ENCODE measurements at regions not wholly inside any gene's neighbourhood (a gene's known extent, or its start where the extent isn't known, plus 50 kb on each side); places are given as distances from the start of the nearest gene placed in this dataset.

DNA sequence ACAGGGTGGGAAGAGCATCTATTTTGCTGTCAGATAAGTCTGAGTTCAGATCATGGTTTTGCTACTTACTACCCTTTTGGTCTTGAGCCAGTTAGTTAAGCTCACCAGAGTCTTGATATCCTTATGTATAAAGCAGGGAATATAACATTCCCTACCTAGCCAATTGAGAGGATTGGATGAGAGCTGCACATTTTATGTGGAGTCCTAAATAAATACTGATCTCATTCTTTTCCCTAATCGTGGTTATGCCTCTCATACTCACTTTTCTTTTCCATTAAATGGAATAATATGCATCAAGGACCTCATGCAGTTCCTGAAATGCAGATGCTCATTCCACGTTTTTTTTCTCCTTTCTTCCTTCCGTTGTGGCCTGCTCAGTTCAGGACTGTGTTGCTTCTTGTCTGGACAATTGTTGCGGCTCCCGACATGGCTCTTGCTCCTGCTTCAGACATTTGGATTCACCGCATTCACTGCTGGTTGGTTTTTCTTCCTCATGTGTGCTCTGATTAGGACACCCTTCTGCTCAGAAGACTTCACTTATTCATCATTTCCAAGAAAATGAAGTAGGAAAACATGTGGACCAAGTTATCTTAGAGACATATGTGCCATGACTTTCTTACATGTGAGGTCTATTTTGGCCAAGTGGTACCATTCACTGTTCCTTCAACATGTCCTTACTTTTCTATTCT is 90.2 kb downstream of the NFKBIZ start:
- H3K36me3 Mint-ChIP-seq (ENCODE audit: low read depth): no peaks in the 10 kb centered on the region
- no peak overlapping the region for H3K4me3 Mint-ChIP-seq
- no peaks in the 10 kb centered on the region for H3K9me3 Mint-ChIP-seq
- H3K4me1 Mint-ChIP-seq: no peaks in the 10 kb centered on the region
- no peak for DNase-seq (ENCODE audit: low read depth, low spot score)
- TF ChIP-seq, protein P1, sequence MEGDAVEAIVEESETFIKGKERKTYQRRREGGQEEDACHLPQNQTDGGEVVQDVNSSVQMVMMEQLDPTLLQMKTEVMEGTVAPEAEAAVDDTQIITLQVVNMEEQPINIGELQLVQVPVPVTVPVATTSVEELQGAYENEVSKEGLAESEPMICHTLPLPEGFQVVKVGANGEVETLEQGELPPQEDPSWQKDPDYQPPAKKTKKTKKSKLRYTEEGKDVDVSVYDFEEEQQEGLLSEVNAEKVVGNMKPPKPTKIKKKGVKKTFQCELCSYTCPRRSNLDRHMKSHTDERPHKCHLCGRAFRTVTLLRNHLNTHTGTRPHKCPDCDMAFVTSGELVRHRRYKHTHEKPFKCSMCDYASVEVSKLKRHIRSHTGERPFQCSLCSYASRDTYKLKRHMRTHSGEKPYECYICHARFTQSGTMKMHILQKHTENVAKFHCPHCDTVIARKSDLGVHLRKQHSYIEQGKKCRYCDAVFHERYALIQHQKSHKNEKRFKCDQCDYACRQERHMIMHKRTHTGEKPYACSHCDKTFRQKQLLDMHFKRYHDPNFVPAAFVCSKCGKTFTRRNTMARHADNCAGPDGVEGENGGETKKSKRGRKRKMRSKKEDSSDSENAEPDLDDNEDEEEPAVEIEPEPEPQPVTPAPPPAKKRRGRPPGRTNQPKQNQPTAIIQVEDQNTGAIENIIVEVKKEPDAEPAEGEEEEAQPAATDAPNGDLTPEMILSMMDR (conservative IDR thresholded peaks at IDR 0.05): no peak
- H3K27me3 Mint-ChIP-seq (ENCODE audit: low read depth): no peaks in the 10 kb centered on the region
- no peak overlapping the region for H3K27ac Mint-ChIP-seq (ENCODE audit: unreplicated experiment)

- no peaks in the 10 kb centered on the region for H3K9me3 Mint-ChIP-seq
- H3K27me3 Mint-ChIP-seq (ENCODE audit: low read depth): no peaks in the 10 kb centered on the region
- TF ChIP-seq, protein P1 (conservative IDR thresholded peaks at IDR 0.05): no peak
- no peaks in the 10 kb centered on the region for H3K36me3 Mint-ChIP-seq (ENCODE audit: low read depth)
- no peaks in the 10 kb centered on the region for H3K4me1 Mint-ChIP-seq
- no peak overlapping the region for H3K4me3 Mint-ChIP-seq
- no peak for DNase-seq (ENCODE audit: low read depth, low spot score)
- H3K27ac Mint-ChIP-seq (ENCODE audit: unreplicated experiment): no peak overlapping the region
Observed at GRCh38 chr3:101940521-101941317, 91.4 kb downstream of the NFKBIZ start.

DNA sequence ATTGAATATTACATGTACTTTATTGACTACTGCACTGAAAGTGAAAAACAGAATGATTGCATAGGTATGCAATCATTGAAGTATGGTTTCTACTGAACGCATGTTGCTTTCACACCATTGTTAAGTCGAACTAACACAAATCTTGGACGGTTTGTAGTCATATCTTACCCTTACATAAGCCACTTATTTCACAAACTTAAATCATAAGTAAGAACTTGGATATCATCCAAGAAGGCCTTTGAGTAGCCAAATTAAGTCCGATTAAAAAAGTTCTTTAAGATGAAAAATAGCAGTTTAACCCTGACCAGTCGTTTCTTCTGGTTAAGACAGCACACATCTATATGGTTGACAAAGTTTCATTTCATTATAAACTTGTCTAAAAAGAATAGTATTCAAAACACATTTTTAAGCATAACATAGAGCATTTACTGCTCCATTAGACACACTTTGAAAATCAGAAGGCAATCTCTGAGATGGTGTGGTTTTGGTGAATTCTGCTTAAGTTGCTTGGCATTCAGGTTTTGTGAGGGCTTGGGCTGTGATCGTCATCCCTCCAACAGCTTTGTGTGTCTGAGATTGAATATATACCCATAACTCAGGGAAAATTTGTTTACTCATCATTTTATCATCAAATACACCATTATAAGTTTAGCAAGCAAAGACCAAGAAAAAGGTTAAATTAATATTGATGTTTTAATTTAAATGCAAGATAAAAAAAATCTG is 92.2 kb downstream of the NFKBIZ start:
- Mint-ChIP-seq H3K4me3 (no peak overlapping the region), H3K27ac (ENCODE audit: unreplicated experiment) (no peak overlapping the region), H3K27me3 (ENCODE audit: low read depth) (no peaks in the 10 kb centered on the region), H3K4me1 (no peaks in the 10 kb centered on the region), H3K9me3 (no peaks in the 10 kb centered on the region), H3K36me3 (ENCODE audit: low read depth) (no peaks in the 10 kb centered on the region)
- DNase-seq (ENCODE audit: low read depth, low spot score): no peak
- TF ChIP-seq, protein P1 (conservative IDR thresholded peaks at IDR 0.05): no peak

DNA sequence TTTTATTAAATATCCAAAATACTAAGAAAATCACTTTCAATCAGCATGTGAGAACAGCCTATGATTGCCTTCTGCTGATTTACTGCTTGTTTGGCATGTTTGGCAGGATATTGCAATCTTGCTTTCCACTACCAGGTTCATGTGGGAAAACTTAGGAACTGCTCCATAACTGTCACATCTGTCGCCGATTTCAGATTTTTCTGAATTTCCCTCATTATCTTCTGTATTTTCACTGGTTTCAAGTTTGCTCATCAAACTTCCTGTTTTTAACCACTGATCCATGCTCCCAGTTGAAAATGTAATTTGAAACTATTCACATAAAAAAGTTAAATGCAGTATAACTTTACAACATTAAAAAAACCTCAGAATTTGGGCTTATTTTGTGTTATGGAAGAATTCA is 93.0 kb downstream of the NFKBIZ start:
- Mint-ChIP-seq H3K4me1 (no peaks in the 10 kb centered on the region), H3K4me3 (no peak overlapping the region), H3K27ac (ENCODE audit: unreplicated experiment) (no peak overlapping the region), H3K9me3 (no peaks in the 10 kb centered on the region), H3K27me3 (ENCODE audit: low read depth) (no peaks in the 10 kb centered on the region), H3K36me3 (ENCODE audit: low read depth) (no peaks in the 10 kb centered on the region)
- TF ChIP-seq, protein P1 (conservative IDR thresholded peaks at IDR 0.05): no peak
- DNase-seq (ENCODE audit: low read depth, low spot score): no peak

- Mint-ChIP-seq H3K27me3 (ENCODE audit: low read depth) (no peaks in the 10 kb centered on the region), H3K9me3 (peaks cover 2% of the 10 kb centered on the region), H3K4me1 (no peaks in the 10 kb centered on the region), H3K27ac (ENCODE audit: unreplicated experiment) (no peak overlapping the region), H3K36me3 (ENCODE audit: low read depth) (no peaks in the 10 kb centered on the region), H3K4me3 (no peak overlapping the region)
- TF ChIP-seq, protein P1 (conservative IDR thresholded peaks at IDR 0.05): no peak
- DNase-seq (ENCODE audit: low read depth, low spot score): no peak
Observed at GRCh38 chr3:101943029-101943428, 93.7 kb downstream of the NFKBIZ start.

All from neural crest cell (in vitro differentiated cells).